ENCODE measurements at regions not wholly inside any gene's neighbourhood (a gene's known extent, or its start where the extent isn't known, plus 50 kb on each side); places are given as distances from the start of the nearest gene placed in this dataset.
A peak's percentile ranks its signal among the peaks of the same experiment; 100 is the strongest.

- DNase-seq (ENCODE audit: low read depth in 3 of 3), result no peak
These were observed 253.2 kb downstream of the SEC14L1 start for GRCh38 chr17:77393867-77394539.

GRCh38 chr17:77394540-77395295 lies 253.9 kb downstream of the SEC14L1 start:
- DNase-seq (ENCODE audit: low read depth in 3 of 3), result no peak

- no peak for DNase-seq (ENCODE audit: low read depth in 3 of 3)
These were observed 254.8 kb downstream of the SEC14L1 start for GRCh38 chr17:77395501-77396048.

- DNase-seq (ENCODE audit: low read depth in 3 of 3), result no peak
These were observed 255.8 kb downstream of the SEC14L1 start for GRCh38 chr17:77396610-77397009.

GRCh38 chr17:77398274-77398673 lies 257.5 kb downstream of the SEC14L1 start:
- DNase-seq (ENCODE audit: low read depth in 3 of 3), result no peak

- no peak for DNase-seq (ENCODE audit: low read depth in 3 of 3)
These were observed 258.7 kb downstream of the SEC14L1 start for GRCh38 chr17:77399319-77399957.

- DNase-seq (ENCODE audit: low read depth in 3 of 3), result peak; percentile 71 to 73 (median 73)
These were observed 259.7 kb downstream of the SEC14L1 start for GRCh38 chr17:77400445-77400870.

- DNase-seq (ENCODE audit: low read depth in 3 of 3), result no peak
These were observed 261.5 kb downstream of the SEC14L1 start for GRCh38 chr17:77402159-77402731.

- no peak for DNase-seq (ENCODE audit: low read depth in 3 of 3)
These were observed 263.1 kb downstream of the SEC14L1 start for GRCh38 chr17:77403854-77404253.

- DNase-seq (ENCODE audit: low read depth in 3 of 3), result peak; percentile 52 to 74 (median 64)
These were observed 264.2 kb downstream of the SEC14L1 start for GRCh38 chr17:77404812-77405581.

- DNase-seq (ENCODE audit: low read depth in 3 of 3), result no peak
These were observed 265.3 kb downstream of the SEC14L1 start for GRCh38 chr17:77405867-77406732.

GRCh38 chr17:77407321-77408277 lies 266.8 kb downstream of the SEC14L1 start:
- DNase-seq (ENCODE audit: low read depth in 3 of 3), result no peak

GRCh38 chr17:77408284-77408683 lies 267.5 kb downstream of the SEC14L1 start:
- no peak for DNase-seq (ENCODE audit: low read depth in 3 of 3)

- DNase-seq (ENCODE audit: low read depth in 3 of 3), result peak in 1 of 3 experiments; percentile 28
These were observed 268.8 kb downstream of the SEC14L1 start for GRCh38 chr17:77409282-77410161.

GRCh38 chr17:77410470-77410869 lies 269.7 kb downstream of the SEC14L1 start:
- no peak for DNase-seq (ENCODE audit: low read depth in 3 of 3)

- no peak for DNase-seq (ENCODE audit: low read depth in 3 of 3)
These were observed 274.1 kb downstream of the SEC14L1 start for GRCh38 chr17:77414811-77415400.

- DNase-seq (ENCODE audit: low read depth in 3 of 3), result no peak
These were observed 275.4 kb downstream of the SEC14L1 start for GRCh38 chr17:77416105-77416713.
